ENCODE measurements at regions not wholly inside any gene's neighbourhood (a gene's known extent, or its start where the extent isn't known, plus 50 kb on each side); places are given as distances from the start of the nearest gene placed in this dataset.

DNA sequence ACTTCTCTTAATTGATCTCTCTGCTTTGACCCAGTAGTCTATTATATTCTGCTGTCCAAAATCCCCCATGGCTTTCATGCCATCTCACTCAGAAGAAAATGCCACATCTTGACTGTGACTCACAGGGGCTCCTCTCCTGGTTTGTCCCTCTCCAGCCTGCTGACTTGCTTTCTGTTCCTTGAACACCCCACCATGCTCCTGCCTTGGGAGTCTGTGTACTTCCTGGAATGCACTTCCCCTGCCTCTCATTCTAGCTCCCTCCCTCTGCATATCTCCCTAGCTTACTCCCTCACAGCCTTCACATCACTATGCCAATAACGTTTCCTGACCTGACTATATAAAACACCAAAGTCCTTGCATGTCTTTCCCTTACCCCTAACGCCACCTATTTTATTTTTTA lies 167.2 kb downstream of the TRIB2 start:
- DNase-seq (ENCODE audit: low spot score) (no peak), ATAC-seq (no peak)
- H3K4me1 Mint-ChIP-seq, result peaks cover 4% of the 10 kb centered on the region
- TF ChIP-seq OVOL2 (CRISPR knock-in tag; IDR thresholded peaks at IDR 0.05; ENCODE audit: borderline replicate concordance) (no peak), FOXJ3 (CRISPR knock-in tag; IDR thresholded peaks at IDR 0.05; ENCODE audit: borderline replicate concordance) (no peak), MYBL2 (CRISPR knock-in tag; IDR thresholded peaks at IDR 0.05) (no peak), CBFB (CRISPR knock-in tag; IDR thresholded peaks at IDR 0.05; ENCODE audit: low read depth) (no peak)
- TF ChIP-seq, protein P1, sequence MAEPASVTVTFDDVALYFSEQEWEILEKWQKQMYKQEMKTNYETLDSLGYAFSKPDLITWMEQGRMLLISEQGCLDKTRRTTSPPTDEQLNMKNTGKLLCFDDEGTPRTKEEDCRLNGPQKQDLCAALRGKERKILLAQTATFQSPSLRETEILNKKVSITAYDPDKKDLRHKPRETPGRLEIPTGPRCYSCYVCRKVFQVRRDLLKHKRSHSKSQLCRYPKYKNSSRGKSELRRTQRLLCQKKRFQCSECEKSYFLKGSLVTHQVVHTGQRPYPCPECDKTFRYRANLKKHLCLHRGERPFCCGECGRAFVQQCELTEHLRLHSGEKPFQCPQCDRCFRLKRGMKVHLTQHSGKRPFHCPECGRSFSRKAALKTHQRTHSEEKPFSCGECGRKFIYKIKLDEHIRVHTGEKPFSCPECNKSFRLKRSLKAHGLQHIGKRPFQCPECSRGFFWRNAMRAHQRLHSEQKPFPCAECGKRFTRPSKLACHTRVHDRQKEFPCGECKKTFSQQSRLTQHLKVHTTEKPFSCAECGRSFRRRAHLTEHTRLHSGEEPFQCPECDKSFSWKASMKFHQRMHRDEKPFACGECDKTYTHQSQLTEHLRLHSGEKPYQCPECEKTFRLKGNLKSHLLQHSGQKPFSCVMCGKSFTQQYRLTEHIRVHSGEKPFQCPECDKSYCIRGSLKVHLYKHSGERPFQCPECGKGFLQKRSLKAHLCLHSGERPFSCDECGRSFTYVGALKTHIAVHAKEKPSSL (CRISPR knock-in tag; conservative IDR thresholded peaks at IDR 0.05), result no peak
- CTCF ChIA-PET, result no interaction called here
- no peaks in the 10 kb centered on the region for H3K9me3 Mint-ChIP-seq
- no peak overlapping the region for H3K4me3 Mint-ChIP-seq
- H3K36me3 Mint-ChIP-seq, result no peaks in the 10 kb centered on the region
- POLR2A ChIA-PET, result no interaction called here
- no peak overlapping the region for H3K27ac Mint-ChIP-seq
- no peaks in the 10 kb centered on the region for H3K27me3 Mint-ChIP-seq (ENCODE audit: low read depth)

- CTCF ChIA-PET, result interaction anchor here (1.0 kb wide), 1 partner anchor 163 kb away, joined by 3 read pairs; no protein-coding TSS in a partner anchor
- Mint-ChIP-seq H3K4me3 (no peak overlapping the region), H3K9me3 (no peaks in the 10 kb centered on the region), H3K27me3 (ENCODE audit: low read depth) (no peaks in the 10 kb centered on the region), H3K27ac (no peak overlapping the region), H3K36me3 (no peaks in the 10 kb centered on the region), H3K4me1 (peaks cover 4% of the 10 kb centered on the region)
- DNase-seq (ENCODE audit: low spot score) (no peak), ATAC-seq (no peak)
- no peak for TF ChIP-seq CBFB (CRISPR knock-in tag; IDR thresholded peaks at IDR 0.05; ENCODE audit: low read depth)
- TF ChIP-seq CTCF (IDR thresholded peaks at IDR 0.05), result no peak
- TF ChIP-seq NR1H2 (CRISPR knock-in tag; IDR thresholded peaks at IDR 0.05), result no peak
- no peak for TF ChIP-seq FOXK1 (CRISPR knock-in tag; IDR thresholded peaks at IDR 0.05)
- POLR2A ChIA-PET, result no interaction called here
Observed at GRCh38 chr2:12884713-12885282, 168.1 kb downstream of the TRIB2 start.

GRCh38 chr2:12890066-12890465 lies 173.3 kb downstream of the TRIB2 start:
- H3K4me1 Mint-ChIP-seq, result peaks cover 4% of the 10 kb centered on the region
- no peaks in the 10 kb centered on the region for H3K27me3 Mint-ChIP-seq (ENCODE audit: low read depth)
- no peak for TF ChIP-seq CTCF (IDR thresholded peaks at IDR 0.05)
- TF ChIP-seq, protein P2, sequence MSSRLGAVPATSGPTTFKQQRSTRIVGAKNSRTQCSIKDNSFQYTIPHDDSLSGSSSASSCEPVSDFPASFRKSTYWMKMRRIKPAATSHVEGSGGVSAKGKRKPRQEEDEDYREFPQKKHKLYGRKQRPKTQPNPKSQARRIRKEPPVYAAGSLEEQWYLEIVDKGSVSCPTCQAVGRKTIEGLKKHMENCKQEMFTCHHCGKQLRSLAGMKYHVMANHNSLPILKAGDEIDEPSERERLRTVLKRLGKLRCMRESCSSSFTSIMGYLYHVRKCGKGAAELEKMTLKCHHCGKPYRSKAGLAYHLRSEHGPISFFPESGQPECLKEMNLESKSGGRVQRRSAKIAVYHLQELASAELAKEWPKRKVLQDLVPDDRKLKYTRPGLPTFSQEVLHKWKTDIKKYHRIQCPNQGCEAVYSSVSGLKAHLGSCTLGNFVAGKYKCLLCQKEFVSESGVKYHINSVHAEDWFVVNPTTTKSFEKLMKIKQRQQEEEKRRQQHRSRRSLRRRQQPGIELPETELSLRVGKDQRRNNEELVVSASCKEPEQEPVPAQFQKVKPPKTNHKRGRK (CRISPR knock-in tag; IDR thresholded peaks at IDR 0.05; ENCODE audit: borderline replicate concordance), result no peak
- TF ChIP-seq NFATC4 (CRISPR knock-in tag; IDR thresholded peaks at IDR 0.05), result no peak
- no peak for TF ChIP-seq NR1H2 (CRISPR knock-in tag; IDR thresholded peaks at IDR 0.05)
- H3K4me3 Mint-ChIP-seq, result no peak overlapping the region
- peaks cover 40% of the 10 kb centered on the region for H3K9me3 Mint-ChIP-seq
- ChIA-PET CTCF (no interaction called here), POLR2A (no interaction called here)
- ATAC-seq, result no peak
- DNase-seq (ENCODE audit: low spot score), result no peak
- no peak overlapping the region for H3K27ac Mint-ChIP-seq
- H3K36me3 Mint-ChIP-seq, result peaks cover 16% of the 10 kb centered on the region

DNA sequence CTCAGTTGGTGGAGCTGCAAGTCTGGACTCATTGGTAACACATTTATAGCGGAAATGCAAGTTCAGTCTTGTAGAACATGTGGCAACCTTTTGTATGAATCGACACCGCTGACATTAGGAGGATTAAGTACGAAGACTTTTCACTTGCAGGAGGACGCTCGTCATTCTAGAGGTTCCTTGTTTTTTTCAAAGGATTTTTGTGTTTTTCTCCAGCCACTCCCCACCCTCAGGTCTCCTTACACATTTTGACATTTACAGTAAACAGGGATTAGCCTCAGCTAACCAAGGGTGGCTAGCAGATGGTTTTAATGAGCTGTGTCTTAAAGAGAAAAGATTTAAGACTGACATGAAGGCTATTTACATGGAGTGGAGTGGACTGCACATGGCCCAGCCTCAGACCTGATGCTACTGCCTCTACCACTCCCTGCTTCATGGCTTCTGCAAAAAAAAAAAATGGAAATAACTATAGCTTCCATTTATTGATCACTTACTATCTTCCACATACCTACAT lies 173.8 kb downstream of the TRIB2 start:
- POLR2A ChIA-PET, result no interaction called here
- Mint-ChIP-seq H3K4me3 (no peak overlapping the region), H3K27ac (no peak overlapping the region), H3K36me3 (peaks cover 16% of the 10 kb centered on the region), H3K9me3 (peaks cover 44% of the 10 kb centered on the region), H3K4me1 (peaks cover 4% of the 10 kb centered on the region), H3K27me3 (ENCODE audit: low read depth) (no peaks in the 10 kb centered on the region)
- no peak for DNase-seq (ENCODE audit: low spot score)
- ATAC-seq, result no peak
- CTCF ChIA-PET, result no interaction called here
- TF ChIP-seq MYBL2 (CRISPR knock-in tag; IDR thresholded peaks at IDR 0.05) (no peak), SMAD3 (CRISPR knock-in tag; IDR thresholded peaks at IDR 0.05; ENCODE audit: borderline replicate concordance) (no peak), RORB (CRISPR knock-in tag; IDR thresholded peaks at IDR 0.05) (no peak), TEAD4 (CRISPR knock-in tag; IDR thresholded peaks at IDR 0.05) (no peak), STAT6 (CRISPR knock-in tag; conservative IDR thresholded peaks at IDR 0.05; ENCODE audit: low read depth) (no peak), IRF1 (CRISPR knock-in tag; IDR thresholded peaks at IDR 0.05) (no peak), PRRX2 (CRISPR knock-in tag; IDR thresholded peaks at IDR 0.05) (no peak)

Data from WTC11 (cell line).